ENCODE measurements at regions not wholly inside any gene's neighbourhood (a gene's known extent, or its start where the extent isn't known, plus 50 kb on each side); places are given as distances from the start of the nearest gene placed in this dataset.

GRCh38 chr7:46296526-46296925 is 375.5 kb upstream of the IGFBP3 start:
- ATAC-seq (no peak), DNase-seq (ENCODE audit: low spot score) (no peak)
- TF ChIP-seq CREB1 (CRISPR knock-in tag; IDR thresholded peaks at IDR 0.05; ENCODE audit: low read depth) (no peak), ZNF331 (CRISPR knock-in tag; IDR thresholded peaks at IDR 0.05; ENCODE audit: low read depth) (no peak), CTCF (conservative IDR thresholded peaks at IDR 0.05; ENCODE audit: low read depth in 2 of 2) (no peak), EZH2 (IDR thresholded peaks at IDR 0.05; ENCODE audit: low read depth, unreplicated experiment) (no peak), ZNF462 (CRISPR knock-in tag; IDR thresholded peaks at IDR 0.05) (no peak), STAT1 (IDR thresholded peaks at IDR 0.05; ENCODE audit: unreplicated experiment) (no peak), ZNF114 (CRISPR knock-in tag; IDR thresholded peaks at IDR 0.05) (no peak), NANOG (IDR thresholded peaks at IDR 0.05; ENCODE audit: borderline replicate concordance) (no peak), EZH2phosphoT487 (IDR thresholded peaks at IDR 0.05; ENCODE audit: unreplicated experiment) (no peak), POLR2AphosphoS5 (IDR thresholded peaks at IDR 0.05; ENCODE audit: low read depth) (no peak), REST (IDR thresholded peaks at IDR 0.05; ENCODE audit: unreplicated experiment) (no peak), JUNB (IDR thresholded peaks at IDR 0.05; ENCODE audit: unreplicated experiment) (no peak)
- TF ChIP-seq, protein P1, sequence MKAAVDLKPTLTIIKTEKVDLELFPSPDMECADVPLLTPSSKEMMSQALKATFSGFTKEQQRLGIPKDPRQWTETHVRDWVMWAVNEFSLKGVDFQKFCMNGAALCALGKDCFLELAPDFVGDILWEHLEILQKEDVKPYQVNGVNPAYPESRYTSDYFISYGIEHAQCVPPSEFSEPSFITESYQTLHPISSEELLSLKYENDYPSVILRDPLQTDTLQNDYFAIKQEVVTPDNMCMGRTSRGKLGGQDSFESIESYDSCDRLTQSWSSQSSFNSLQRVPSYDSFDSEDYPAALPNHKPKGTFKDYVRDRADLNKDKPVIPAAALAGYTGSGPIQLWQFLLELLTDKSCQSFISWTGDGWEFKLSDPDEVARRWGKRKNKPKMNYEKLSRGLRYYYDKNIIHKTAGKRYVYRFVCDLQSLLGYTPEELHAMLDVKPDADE (IDR thresholded peaks at IDR 0.05): no peak
- peaks cover 1% of the 10 kb centered on the region for H3K27me3 Mint-ChIP-seq (ENCODE audit: insufficient read depth, low read depth, poor library complexity)
- Histone ChIP-seq H3K4me2 (no peak overlapping the region), H3K27ac (ENCODE audit: low read depth) (no peak overlapping the region), H3K79me2 (replicated peaks; ENCODE audit: insufficient read depth) (no peaks in the 10 kb centered on the region), H3K9me2 (ENCODE audit: insufficient read depth) (0 out of 2 replicates have a peak, but pooled peaks cover 4% of the 10 kb centered on the region), H4K20me1 (replicated peaks; ENCODE audit: insufficient read depth) (no peaks in the 10 kb centered on the region), H3F3A (replicated peaks; ENCODE audit: low read depth) (no peaks in the 10 kb centered on the region), H3K4me1 (ENCODE audit: insufficient read depth) (no peaks in the 10 kb centered on the region), H3K4me3 (no peak overlapping the region), H2AFZ (no peak overlapping the region), H3K27me3 (ENCODE audit: insufficient read depth) (no peaks in the 10 kb centered on the region), H3K36me3 (ENCODE audit: insufficient read depth) (no peaks in the 10 kb centered on the region; the same call in 1 of the 2 replicates)
- no peaks in the 10 kb centered on the region; the same call in 2 of the 3 replicates for H3K9me3 Mint-ChIP-seq
- H3K36me3 Mint-ChIP-seq (ENCODE audit: low read depth): no peaks in the 10 kb centered on the region
- no peaks in the 10 kb centered on the region for H3K4me1 Mint-ChIP-seq
- no peak overlapping the region for H3K4me3 Mint-ChIP-seq
- no peak overlapping the region for H3K27ac Mint-ChIP-seq
